Fibroblast of lung (primary cell): ENCODE measurements at regions not wholly inside any gene's neighbourhood (a gene's known extent, or its start where the extent isn't known, plus 50 kb on each side); places are given as distances from the start of the nearest gene placed in this dataset.
"Not testable (repeated sequence)": the region's sequence is repeated elsewhere in the genome, so short reads cannot be mapped to it uniquely, and the experiment has no call there.

Experiments used
- CTCF ChIP-seq, 2 donors: IDR thresholded peaks in 1 of 2; conservative IDR thresholded peaks in 1 of 2; 1 replicate in 1 of 2; 2 replicates in 1 of 2; pipeline ENCODE4 v1.5.1; 2011 to 2012; ENCODE audit warnings: low read length in 2 of 2, control low read depth in 1 of 2, inconsistent platforms in 1 of 2, low read depth in 1 of 2, mild to moderate bottlenecking in 1 of 2
- EZH2 ChIP-seq: IDR thresholded peaks from 2 replicates; pipeline ENCODE4 v1.5.1; 2012; ENCODE audit warnings: low read length, control low read depth, mild to moderate bottlenecking; ENCODE audit errors: missing control alignments

GRCh38 chr9:97221478-97222355 lies 85.7 kb upstream of the CCDC180 start:
- TF ChIP-seq CTCF (conservative IDR thresholded peaks at IDR 0.05 in 1 of 2, IDR thresholded peaks at IDR 0.05 in 1 of 2; ENCODE audit: low read depth in 1 of 2, low read length in 2 of 2); EZH2: not testable (repeated sequence)
